ENCODE measurements at regions not wholly inside any gene's neighbourhood (a gene's known extent, or its start where the extent isn't known, plus 50 kb on each side); places are given as distances from the start of the nearest gene placed in this dataset.

- Histone ChIP-seq H3K4me1 (ENCODE audit: insufficient read depth, low read length) (no peaks in the 10 kb centered on the region; the same call in 1 of the 2 replicates), H4K20me1 (ENCODE audit: control insufficient read depth, insufficient read depth, insufficient read length) (no peaks in the 10 kb centered on the region), H3K56ac (ENCODE audit: insufficient read length, low read depth, low read length) (no peak overlapping the region), H4K5ac (ENCODE audit: insufficient read length, low read depth, low read length) (no peak overlapping the region), H3K79me1 (ENCODE audit: insufficient read depth, low read depth, low read length, poor library complexity, severe bottlenecking) (no peaks in the 10 kb centered on the region), H2BK5ac (ENCODE audit: insufficient read length, low read length) (no peak overlapping the region), H3K18ac (ENCODE audit: insufficient read length, low read depth, low read length) (no peak overlapping the region), H3T11ph (ENCODE audit: low read length) (no peak overlapping the region), H2BK15ac (ENCODE audit: low read depth, low read length) (no peak overlapping the region), H3K27ac (ENCODE audit: insufficient read length, low read depth, low read length) (no peak overlapping the region), H3K23me2 (ENCODE audit: insufficient read length, low read depth, low read length, poor library complexity, severe bottlenecking) (no peaks in the 10 kb centered on the region), H3K9me3 (ENCODE audit: control insufficient read depth, low read depth, low read length) (no peaks in the 10 kb centered on the region), H3K9ac (ENCODE audit: extremely low read depth, insufficient read length, low read length) (no peak overlapping the region), H2BK20ac (ENCODE audit: low read depth, low read length, poor library complexity, severe bottlenecking) (no peak overlapping the region), H3K79me2 (ENCODE audit: insufficient read depth, low read length) (no peaks in the 10 kb centered on the region), H4K91ac (ENCODE audit: insufficient read length, low read depth, low read length) (no peak overlapping the region), H2AK5ac (ENCODE audit: insufficient read length, low read length) (no peak overlapping the region), H3K14ac (ENCODE audit: insufficient read depth, low read length) (no peak overlapping the region), H3K27me3 (ENCODE audit: insufficient read depth, low read length) (no peaks in the 10 kb centered on the region), H3K23ac (ENCODE audit: insufficient read length, low read depth, low read length) (no peak overlapping the region), H3K4me2 (ENCODE audit: insufficient read depth, insufficient read length, low read length) (no peak overlapping the region), H2AFZ (ENCODE audit: low read length) (no peak overlapping the region), H2BK120ac (ENCODE audit: low read depth, low read length, poor library complexity, severe bottlenecking) (no peak overlapping the region), H2BK12ac (ENCODE audit: insufficient read length, low read depth, low read length) (no peak overlapping the region), H4K8ac (replicated peaks; ENCODE audit: insufficient read length, low read depth, low read length) (no peak overlapping the region), H3K4ac (ENCODE audit: low read depth, low read length) (no peak overlapping the region)
- no peak overlapping the region for H3K27ac Mint-ChIP-seq
- no peaks in the 10 kb centered on the region; a peak in 1 of 5 replicates for H3K9me3 Mint-ChIP-seq
- H3K4me1 Mint-ChIP-seq: peaks cover 30 to 37% of the 10 kb centered on the region in 2 experiments
- no peak overlapping the region for H3K4me3 Mint-ChIP-seq
- H3K27me3 Mint-ChIP-seq (ENCODE audit: low read depth): no peaks in the 10 kb centered on the region
- no peak for DNase-seq
- TF ChIP-seq CTCF (conservative IDR thresholded peaks at IDR 0.05): no peak
- no CpG with 5 or more reads among the region's 3 CpGs for WGBS (ENCODE audit: extremely low coverage, insufficient read length, low lambda C conversion rate)
- no peaks in the 10 kb centered on the region; a peak in 1 of 7 replicates for H3K36me3 Mint-ChIP-seq (ENCODE audit: insufficient read depth in 1 of 3, low read depth in 3 of 3)
These were observed 378.0 kb downstream of the UQCRFS1 start for GRCh38 chr19:28834996-28835395.
